ENCODE measurements at regions not wholly inside any gene's neighbourhood (a gene's known extent, or its start where the extent isn't known, plus 50 kb on each side); places are given as distances from the start of the nearest gene placed in this dataset.

- no peak for TF ChIP-seq CTCF (conservative IDR thresholded peaks at IDR 0.05 in 1 of 2, IDR thresholded peaks at IDR 0.05 in 1 of 2; ENCODE audit: extremely low read depth in 1 of 2, insufficient read depth in 1 of 2, low read depth in 1 of 2, low read length in 2 of 2)
- no peak for TF ChIP-seq EZH2 (IDR thresholded peaks at IDR 0.05; ENCODE audit: borderline replicate concordance, low read length)
Measured at GRCh38 chr12:127070515-127071157, 1196.3 kb upstream of the TMEM132C start.

All from mammary epithelial cell (primary cell).